Panc1 (cell line): ENCODE measurements at regions not wholly inside any gene's neighbourhood (a gene's known extent, or its start where the extent isn't known, plus 50 kb on each side); places are given as distances from the start of the nearest gene placed in this dataset.

Experiments used
- CTCF ChIP-seq: fragments of 450-650 bp; IDR thresholded peaks from 2 replicates; pipeline ENCODE4 v1.5.1; 2017; ENCODE audit warnings: mild to moderate bottlenecking
- POLR2AphosphoS5 ChIP-seq: IDR thresholded peaks from 2 replicates; pipeline ENCODE4 v1.6.1; 2012; ENCODE audit warnings: mild to moderate bottlenecking, low read depth, low read length, moderate library complexity
- REST ChIP-seq, 2 experiments: IDR thresholded peaks; 2 replicates each; pipeline ENCODE4 v1.6.1; 2011 to 2012; ENCODE audit warnings: low read depth in 2 of 2, control low read depth in 1 of 2, low read length in 1 of 2, mild to moderate bottlenecking in 1 of 2, moderate library complexity in 1 of 2; ENCODE audit not compliant: insufficient read depth in 1 of 2
- SIN3A ChIP-seq: IDR thresholded peaks from 2 replicates; pipeline ENCODE4 v1.6.1; 2012; ENCODE audit warnings: low read depth, mild to moderate bottlenecking, low read length, moderate library complexity, borderline replicate concordance; ENCODE audit not compliant: insufficient read depth
- TCF7L2 ChIP-seq: IDR thresholded peaks from 2 replicates; pipeline ENCODE4 v1.6.1; 2011; ENCODE audit warnings: mild to moderate bottlenecking, low read depth, low read length, inconsistent platforms

GRCh38 chr5:8953016-8953415, 592.9 kb downstream of the SEMA5A start:
- TF ChIP-seq CTCF (no peak), TCF7L2 (no peak), SIN3A (no peak), REST (IDR thresholded peaks at IDR 0.05; ENCODE audit: insufficient read depth in 1 of 2, low read depth in 2 of 2, low read length in 1 of 2) (no peak), POLR2AphosphoS5 (no peak)
